Neural progenitor cell (in vitro differentiated cells): ENCODE measurements at regions not wholly inside any gene's neighbourhood (a gene's known extent, or its start where the extent isn't known, plus 50 kb on each side); places are given as distances from the start of the nearest gene placed in this dataset.

ENCODE experiments used
- DNase-seq: peaks from one replicate; pipeline ENCODE4 v3.0.0-alpha.2; 2016; ENCODE audit warnings: low spot score
- H2AFZ ChIP-seq: fragments of 200-600 bp; sonication (generic); replicated peaks from 2 replicates; pipeline ENCODE4 v1.6.1; 2016; ENCODE audit warnings: antibody characterized with exemption
- H3F3A ChIP-seq: fragments of 200-600 bp; sonication (generic); 2 replicates; pipeline ENCODE4 v1.6.1; 2016; ENCODE audit warnings: antibody characterized with exemption, low read depth
- H3K27ac ChIP-seq: fragments of 200-600 bp; sonication (generic); 2 replicates; pipeline ENCODE4 v1.5.1; 2016; ENCODE audit warnings: mild to moderate bottlenecking
- H3K27me3 ChIP-seq: fragments of 200-600 bp; sonication (generic); 2 replicates; pipeline ENCODE4 v1.6.1; 2016; ENCODE audit warnings: mild to moderate bottlenecking, moderate library complexity
- H3K36me3 ChIP-seq: fragments of 200-600 bp; sonication (generic); 2 replicates; pipeline ENCODE4 v1.5.1; 2016
- H3K4me1 ChIP-seq: fragments of 200-600 bp; sonication (generic); 2 replicates; pipeline ENCODE4 v1.6.1; 2016; ENCODE audit warnings: mixed run types
- H3K4me2 ChIP-seq: fragments of 200-600 bp; sonication (generic); 2 replicates; pipeline ENCODE4 v1.6.1; 2016
- H3K4me3 ChIP-seq: fragments of 200-600 bp; sonication (generic); 2 replicates; pipeline ENCODE4 v1.5.1; 2016
- H3K79me2 ChIP-seq: fragments of 200-600 bp; sonication (generic); 2 replicates; pipeline ENCODE4 v1.6.1; 2016; ENCODE audit warnings: low read depth
- H3K9ac ChIP-seq: fragments of 200-600 bp; sonication (generic); 2 replicates; pipeline ENCODE4 v1.6.1; 2016
- H3K9me3 ChIP-seq: fragments of 200-600 bp; sonication (generic); 2 replicates; pipeline ENCODE4 v1.5.1; 2016; ENCODE audit warnings: low read depth
- H4K20me1 ChIP-seq: fragments of 200-600 bp; sonication (generic); 2 replicates; pipeline ENCODE4 v1.6.1; 2016; ENCODE audit warnings: low read depth
- H3K27ac Mint-ChIP-seq: 3 replicates; pipeline ENCODE4 v1.8.0; 2021; ENCODE audit warnings: mixed read lengths
- H3K27me3 Mint-ChIP-seq: 2 replicates; pipeline ENCODE4 v1.8.0; 2022; ENCODE audit warnings: low read depth, mild to moderate bottlenecking, inconsistent platforms, moderate library complexity, mixed read lengths; ENCODE audit not compliant: insufficient read depth
- H3K36me3 Mint-ChIP-seq: 3 replicates; pipeline ENCODE4 v1.8.0; 2021; ENCODE audit warnings: mixed read lengths
- H3K4me1 Mint-ChIP-seq: 3 replicates; pipeline ENCODE4 v1.8.0; 2021; ENCODE audit warnings: mixed read lengths
- H3K4me3 Mint-ChIP-seq: 3 replicates; pipeline ENCODE4 v1.8.0; 2021; ENCODE audit warnings: mild to moderate bottlenecking, moderate library complexity, mixed read lengths
- H3K9me3 Mint-ChIP-seq: 3 replicates; pipeline ENCODE4 v1.8.0; 2020; ENCODE audit warnings: mixed read lengths
- EZH2 ChIP-seq: fragments of 200-600 bp; sonication (generic); IDR thresholded peaks from 2 replicates; pipeline ENCODE4 v1.6.1; 2017; ENCODE audit warnings: antibody characterized with exemption, mild to moderate bottlenecking, moderate library complexity
- EZH2phosphoT487 ChIP-seq: fragments of 200-600 bp; sonication (generic); IDR thresholded peaks from 2 replicates; pipeline ENCODE4 v1.6.1; 2017; ENCODE audit warnings: antibody characterized with exemption
- TF ChIP-seq, protein P1 (sequence below): fragments of 200-600 bp; sonication (generic); IDR thresholded peaks from 2 replicates; pipeline ENCODE4 v1.5.1; 2017; ENCODE audit warnings: antibody characterized with exemption, mild to moderate bottlenecking

DNA sequence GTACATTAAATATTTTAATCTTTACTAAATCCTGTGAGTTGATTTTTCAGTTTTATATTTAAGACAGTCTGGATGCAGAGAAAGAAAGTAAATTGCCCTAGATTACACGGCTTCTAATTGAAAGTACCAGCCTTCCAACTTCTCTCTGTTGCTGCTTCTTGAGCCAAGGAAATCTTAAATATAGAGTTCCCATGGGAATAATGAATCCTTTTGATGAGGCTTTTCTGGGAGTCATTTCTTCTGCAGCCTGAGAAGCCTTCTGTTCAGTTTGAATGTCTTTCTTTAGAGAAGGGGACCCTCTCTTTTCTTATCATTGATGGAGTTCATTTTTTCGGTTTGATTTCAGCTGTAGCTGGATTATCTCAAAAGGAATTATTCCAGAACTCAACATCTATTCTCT, 317.3 kb upstream of the PTPRD start:
- Histone ChIP-seq H3K4me2 (no peak overlapping the region), H3K79me2 (no peaks in the 10 kb centered on the region), H3K36me3 (no peaks in the 10 kb centered on the region), H3K4me1 (no peaks in the 10 kb centered on the region), H3K9me3 (no peaks in the 10 kb centered on the region), H3K27ac (no peak overlapping the region), H4K20me1 (no peaks in the 10 kb centered on the region), H2AFZ (peak overlapping the region; percentile 12), H3K4me3 (no peak overlapping the region), H3K9ac (no peak overlapping the region), H3K27me3 (no peaks in the 10 kb centered on the region), H3F3A (no peaks in the 10 kb centered on the region)
- no peak for DNase-seq
- Mint-ChIP-seq H3K9me3 (no peaks in the 10 kb centered on the region), H3K36me3 (no peaks in the 10 kb centered on the region), H3K4me1 (peaks cover 10% of the 10 kb centered on the region), H3K27me3 (no peaks in the 10 kb centered on the region), H3K4me3 (no peak overlapping the region), H3K27ac (no peak overlapping the region)
- TF ChIP-seq EZH2phosphoT487 (no peak), EZH2 (no peak)
- TF ChIP-seq, protein P1, sequence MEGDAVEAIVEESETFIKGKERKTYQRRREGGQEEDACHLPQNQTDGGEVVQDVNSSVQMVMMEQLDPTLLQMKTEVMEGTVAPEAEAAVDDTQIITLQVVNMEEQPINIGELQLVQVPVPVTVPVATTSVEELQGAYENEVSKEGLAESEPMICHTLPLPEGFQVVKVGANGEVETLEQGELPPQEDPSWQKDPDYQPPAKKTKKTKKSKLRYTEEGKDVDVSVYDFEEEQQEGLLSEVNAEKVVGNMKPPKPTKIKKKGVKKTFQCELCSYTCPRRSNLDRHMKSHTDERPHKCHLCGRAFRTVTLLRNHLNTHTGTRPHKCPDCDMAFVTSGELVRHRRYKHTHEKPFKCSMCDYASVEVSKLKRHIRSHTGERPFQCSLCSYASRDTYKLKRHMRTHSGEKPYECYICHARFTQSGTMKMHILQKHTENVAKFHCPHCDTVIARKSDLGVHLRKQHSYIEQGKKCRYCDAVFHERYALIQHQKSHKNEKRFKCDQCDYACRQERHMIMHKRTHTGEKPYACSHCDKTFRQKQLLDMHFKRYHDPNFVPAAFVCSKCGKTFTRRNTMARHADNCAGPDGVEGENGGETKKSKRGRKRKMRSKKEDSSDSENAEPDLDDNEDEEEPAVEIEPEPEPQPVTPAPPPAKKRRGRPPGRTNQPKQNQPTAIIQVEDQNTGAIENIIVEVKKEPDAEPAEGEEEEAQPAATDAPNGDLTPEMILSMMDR = no peak

DNA sequence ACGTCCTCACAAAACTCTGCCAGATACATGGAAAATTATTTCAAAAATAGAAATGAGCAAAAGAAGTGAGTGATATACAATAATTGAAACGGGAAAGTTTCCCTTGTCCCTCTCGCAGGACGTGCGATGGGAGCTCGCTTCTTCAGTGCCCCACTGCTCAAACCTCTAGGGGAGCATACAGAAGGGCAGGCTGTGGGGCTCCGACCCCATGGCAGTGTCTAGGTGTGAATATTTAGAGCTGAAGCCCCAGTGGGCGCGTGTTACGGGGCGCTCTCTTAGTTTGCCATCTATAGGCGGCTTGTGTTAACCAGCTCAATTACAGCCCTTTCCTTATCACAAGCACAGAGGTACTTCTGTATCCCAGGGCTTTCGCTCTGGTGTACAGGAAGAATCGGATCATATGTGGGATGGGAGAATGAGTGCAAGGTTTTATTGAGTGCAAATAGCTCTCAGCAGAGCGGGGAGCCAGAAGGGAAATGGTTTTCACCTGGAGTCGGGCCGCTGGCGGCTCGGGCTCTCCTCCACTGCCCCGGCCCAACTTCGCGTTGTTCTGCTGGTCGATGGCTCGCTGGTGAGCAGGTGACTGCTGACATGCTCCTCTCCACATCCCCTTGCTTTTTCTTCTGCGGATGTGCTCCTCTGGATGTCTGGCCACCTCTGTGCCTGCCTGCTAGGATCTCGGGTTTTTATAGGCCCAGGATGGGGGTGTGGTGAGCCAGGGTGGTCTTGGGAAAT, 334.0 kb upstream of the PTPRD start:
- H3K4me1 Mint-ChIP-seq = no peaks in the 10 kb centered on the region
- H3K27me3 Mint-ChIP-seq = peaks cover 4% of the 10 kb centered on the region
- H2AFZ ChIP-seq = peak overlapping the region; percentile 57
- H3F3A ChIP-seq = no peaks in the 10 kb centered on the region
- no peaks in the 10 kb centered on the region for H3K27me3 ChIP-seq
- no peaks in the 10 kb centered on the region for H3K79me2 ChIP-seq
- no peak overlapping the region for H3K9ac ChIP-seq
- no peaks in the 10 kb centered on the region for H3K9me3 Mint-ChIP-seq
- TF ChIP-seq, protein P1 = no peak
- TF ChIP-seq EZH2phosphoT487 (no peak), EZH2 (no peak)
- no peak for DNase-seq
- no peak overlapping the region for H3K27ac ChIP-seq
- no peak overlapping the region for H3K4me3 Mint-ChIP-seq
- no peaks in the 10 kb centered on the region for H3K4me1 ChIP-seq
- no peaks in the 10 kb centered on the region for H3K9me3 ChIP-seq
- H3K4me3 ChIP-seq = no peak overlapping the region
- no peaks in the 10 kb centered on the region for H3K36me3 ChIP-seq
- no peak overlapping the region for H3K4me2 ChIP-seq
- no peaks in the 10 kb centered on the region for H4K20me1 ChIP-seq
- no peaks in the 10 kb centered on the region for H3K36me3 Mint-ChIP-seq
- no peak overlapping the region for H3K27ac Mint-ChIP-seq

DNA sequence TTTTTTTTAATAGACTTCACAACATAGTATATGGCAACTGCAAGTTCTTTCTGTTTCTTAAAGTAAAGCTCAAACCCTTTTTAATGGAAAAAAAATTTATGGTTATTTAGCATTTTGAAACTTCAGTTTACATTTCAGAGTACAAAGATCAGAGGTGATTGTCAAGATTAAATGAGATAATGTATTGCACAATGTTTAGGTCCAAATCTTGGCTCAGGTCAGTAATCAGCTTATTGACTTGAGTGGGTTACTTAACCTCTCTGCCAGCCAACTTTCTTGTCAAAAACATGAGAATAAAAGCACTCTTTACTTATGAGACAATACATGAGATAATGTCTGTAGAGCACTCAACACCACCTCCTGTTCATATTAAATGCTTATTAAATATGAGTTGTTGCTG, 345.1 kb upstream of the PTPRD start:
- Histone ChIP-seq H3K36me3 (no peaks in the 10 kb centered on the region), H3K4me3 (no peak overlapping the region), H3K4me2 (no peak overlapping the region), H3K9ac (no peak overlapping the region), H3K27ac (no peak overlapping the region), H3K27me3 (no peaks in the 10 kb centered on the region), H3F3A (no peaks in the 10 kb centered on the region), H3K4me1 (no peaks in the 10 kb centered on the region), H4K20me1 (no peaks in the 10 kb centered on the region), H3K9me3 (no peaks in the 10 kb centered on the region), H2AFZ (no peak overlapping the region), H3K79me2 (no peaks in the 10 kb centered on the region)
- H3K27me3 Mint-ChIP-seq = no peaks in the 10 kb centered on the region
- no peak for DNase-seq
- H3K36me3 Mint-ChIP-seq = no peaks in the 10 kb centered on the region
- H3K4me3 Mint-ChIP-seq = no peak overlapping the region
- peaks cover 3% of the 10 kb centered on the region for H3K9me3 Mint-ChIP-seq
- H3K4me1 Mint-ChIP-seq = no peaks in the 10 kb centered on the region
- no peak overlapping the region for H3K27ac Mint-ChIP-seq
- TF ChIP-seq, protein P1 = no peak
- no peak for TF ChIP-seq EZH2phosphoT487
- TF ChIP-seq EZH2 = no peak
